ENCODE measurements at regions not wholly inside any gene's neighbourhood (a gene's known extent, or its start where the extent isn't known, plus 50 kb on each side); places are given as distances from the start of the nearest gene placed in this dataset.
"Not testable (repeated sequence)": the region's sequence is repeated elsewhere in the genome, so short reads cannot be mapped to it uniquely, and the experiment has no call there.

DNA sequence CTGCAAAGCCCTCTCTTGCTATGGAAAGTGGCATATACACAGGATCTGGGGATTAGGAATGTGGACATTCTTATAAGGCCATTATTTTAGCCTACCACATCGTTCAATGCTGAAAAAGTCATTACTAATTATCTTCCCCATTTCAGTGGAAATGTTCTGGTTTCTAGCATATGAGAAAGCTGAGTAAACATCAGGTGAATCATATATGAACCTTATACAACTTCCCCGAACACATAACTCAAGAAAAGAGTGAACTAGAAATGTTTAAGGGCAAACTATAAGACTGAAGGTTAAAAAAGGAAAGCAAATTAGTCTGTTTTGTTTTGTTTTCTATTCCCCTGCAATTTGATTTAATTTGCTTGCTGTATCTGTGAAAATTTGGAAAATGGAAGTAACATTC is 62.5 kb upstream of the SEC22B start:
- DNase-seq (ENCODE audit: low read depth) = not testable (repeated sequence)

DNA sequence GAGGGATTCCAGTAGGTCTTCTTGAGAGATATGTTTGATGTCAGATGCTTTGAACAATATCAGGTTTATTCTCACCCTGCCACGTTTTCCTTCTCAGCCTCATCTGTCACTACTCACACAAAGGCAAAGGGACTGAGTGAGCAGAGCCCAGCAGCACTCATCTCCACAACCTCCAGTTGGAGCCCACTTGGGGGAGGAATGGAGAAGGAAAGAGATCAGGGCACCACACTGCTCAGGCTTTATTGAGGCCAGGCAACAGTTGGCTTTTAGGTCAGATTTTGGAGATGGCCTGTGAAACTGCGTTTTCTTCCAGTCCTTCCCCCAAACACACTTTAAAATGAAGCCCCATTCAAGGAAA is 57.3 kb upstream of the SEC22B start:
- not testable (repeated sequence) for DNase-seq (ENCODE audit: low read depth)

- DNase-seq (ENCODE audit: low read depth) = not testable (repeated sequence)
These were observed 56.7 kb upstream of the SEC22B start for GRCh38 chr1:120232834-120233660.

DNA sequence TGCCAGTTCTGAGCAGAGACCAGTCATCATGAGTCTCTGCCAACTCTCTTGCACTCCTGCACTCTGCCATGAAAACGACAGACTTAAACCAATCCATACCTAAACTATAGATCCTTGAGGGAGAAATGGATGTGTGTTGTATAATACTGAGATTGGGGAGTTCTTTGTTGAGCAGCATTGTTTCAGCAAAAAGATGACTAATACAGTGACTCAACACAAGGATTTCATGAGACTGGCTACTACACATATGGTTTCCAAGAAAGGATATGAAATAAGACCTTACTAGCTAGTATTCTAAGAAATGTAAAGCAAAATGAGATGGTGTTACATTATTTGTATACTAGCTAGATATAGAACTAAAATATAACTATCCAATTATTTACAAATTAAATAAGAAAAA is 53.5 kb upstream of the SEC22B start:
- not testable (repeated sequence) for DNase-seq (ENCODE audit: low read depth)

Data from activated T-cell treated with anti-CD3 and anti-CD28 coated beads for 48 hours (primary cell).